ENCODE measurements at regions not wholly inside any gene's neighbourhood (a gene's known extent, or its start where the extent isn't known, plus 50 kb on each side); places are given as distances from the start of the nearest gene placed in this dataset.
"Not testable (repeated sequence)": the region's sequence is repeated elsewhere in the genome, so short reads cannot be mapped to it uniquely, and the experiment has no call there.

- no peaks in the 10 kb centered on the region for H3K27me3 ChIP-seq (ENCODE audit: control insufficient read depth, extremely low read depth, insufficient read depth, low read length)
- H3K4me3 ChIP-seq (ENCODE audit: control insufficient read depth in 2 of 3, extremely low read depth in 1 of 3, insufficient read depth in 2 of 3, low read depth in 1 of 3, low read length in 3 of 3) = no peak overlapping the region
- dilution Hi-C loops (cut with MboI; ENCODE audit: extremely low pct_ligation_motif_present, low sequenced_read_pairs) = no loop called here
- no peaks in the 10 kb centered on the region for H3K9me1 ChIP-seq (ENCODE audit: control insufficient read depth, extremely low read depth, insufficient read depth, low read length)
- H3K27ac ChIP-seq (ENCODE audit: control insufficient read depth, insufficient read depth, low read length) = no peak overlapping the region
- FAIRE-seq (no peak), DNase-seq (ENCODE audit: low read depth, low spot score) (no peak)
- no peaks in the 10 kb centered on the region for H4K20me1 ChIP-seq (ENCODE audit: control insufficient read depth, extremely low read depth, insufficient read depth, low read length)
- no peaks in the 10 kb centered on the region for H3K4me1 ChIP-seq (ENCODE audit: control insufficient read depth, extremely low read depth, insufficient read depth, low read length)
- no peak for TF ChIP-seq EZH2 (IDR thresholded peaks at IDR 0.05; ENCODE audit: low read length)
- no peak for TF ChIP-seq CTCF (optimal IDR thresholded peaks at IDR 0.05 in 1 of 3, IDR thresholded peaks at IDR 0.05 in 1 of 3, conservative IDR thresholded peaks at IDR 0.05 in 1 of 3; ENCODE audit: extremely low read depth in 1 of 3, insufficient read depth in 2 of 3, low read length in 3 of 3)
- no peak overlapping the region for H3K4me2 ChIP-seq (ENCODE audit: control insufficient read depth, extremely low read depth, insufficient read depth, low read depth, low read length)
- H3K9me3 ChIP-seq (ENCODE audit: control insufficient read depth, low read depth, low read length) = no peaks in the 10 kb centered on the region
- H3K79me2 ChIP-seq (ENCODE audit: control insufficient read depth, insufficient read depth, low read length) = no peaks in the 10 kb centered on the region
- H3K9ac ChIP-seq (ENCODE audit: control insufficient read depth, extremely low read depth, insufficient read depth, low read length) = no peak overlapping the region
- no peak overlapping the region for H2AFZ ChIP-seq (ENCODE audit: control insufficient read depth, low read length)
- H3K36me3 ChIP-seq (ENCODE audit: control insufficient read depth in 2 of 2, extremely low read depth in 1 of 2, insufficient read depth in 2 of 2, low read length in 2 of 2) = no peaks in the 10 kb centered on the region
These were observed 234.8 kb upstream of the EDNRA start for GRCh38 chr4:147246096-147246495.

GRCh38 chr4:147246528-147246927 is 234.4 kb upstream of the EDNRA start:
- H4K20me1 ChIP-seq (ENCODE audit: control insufficient read depth, extremely low read depth, insufficient read depth, low read length); H3K27ac ChIP-seq (ENCODE audit: control insufficient read depth, insufficient read depth, low read length); FAIRE-seq; H3K9ac ChIP-seq (ENCODE audit: control insufficient read depth, extremely low read depth, insufficient read depth, low read length); H3K36me3 ChIP-seq (ENCODE audit: control insufficient read depth in 2 of 2, extremely low read depth in 1 of 2, insufficient read depth in 2 of 2, low read length in 2 of 2); H3K4me1 ChIP-seq (ENCODE audit: control insufficient read depth, extremely low read depth, insufficient read depth, low read length); DNase-seq (ENCODE audit: low read depth, low spot score); H2AFZ ChIP-seq (ENCODE audit: control insufficient read depth, low read length); H3K9me3 ChIP-seq (ENCODE audit: control insufficient read depth, low read depth, low read length); dilution Hi-C loops (cut with MboI; ENCODE audit: extremely low pct_ligation_motif_present, low sequenced_read_pairs); H3K4me2 ChIP-seq (ENCODE audit: control insufficient read depth, extremely low read depth, insufficient read depth, low read depth, low read length); H3K79me2 ChIP-seq (ENCODE audit: control insufficient read depth, insufficient read depth, low read length); H3K27me3 ChIP-seq (ENCODE audit: control insufficient read depth, extremely low read depth, insufficient read depth, low read length); H3K9me1 ChIP-seq (ENCODE audit: control insufficient read depth, extremely low read depth, insufficient read depth, low read length); H3K4me3 ChIP-seq (ENCODE audit: control insufficient read depth in 2 of 3, extremely low read depth in 1 of 3, insufficient read depth in 2 of 3, low read depth in 1 of 3, low read length in 3 of 3): not testable (repeated sequence)

DNA sequence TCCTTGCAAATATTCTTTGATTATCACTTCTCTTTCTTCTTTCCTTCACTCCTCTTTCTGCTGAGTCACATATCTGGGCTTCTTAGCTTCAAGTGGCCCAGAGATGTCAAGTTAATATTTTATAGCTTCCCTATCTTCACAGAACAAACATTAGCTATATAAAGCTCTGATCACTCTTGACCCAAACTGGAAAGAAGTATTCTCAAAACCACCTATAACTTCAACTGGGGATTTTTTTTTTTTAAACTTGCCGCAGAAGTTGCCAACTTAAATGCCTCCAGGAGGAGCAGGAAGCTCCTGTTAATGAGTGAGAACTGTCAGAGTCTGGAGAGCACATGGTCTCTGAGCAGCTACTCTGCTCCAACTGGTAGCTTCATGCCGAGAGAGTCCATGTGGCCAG is 233.3 kb upstream of the EDNRA start:
- H3K4me3 ChIP-seq (ENCODE audit: control insufficient read depth in 2 of 3, extremely low read depth in 1 of 3, insufficient read depth in 2 of 3, low read depth in 1 of 3, low read length in 3 of 3) = no peak overlapping the region
- H4K20me1 ChIP-seq (ENCODE audit: control insufficient read depth, extremely low read depth, insufficient read depth, low read length) = no peaks in the 10 kb centered on the region
- H3K79me2 ChIP-seq (ENCODE audit: control insufficient read depth, insufficient read depth, low read length) = no peaks in the 10 kb centered on the region
- H3K9ac ChIP-seq (ENCODE audit: control insufficient read depth, extremely low read depth, insufficient read depth, low read length) = no peak overlapping the region
- H3K9me1 ChIP-seq (ENCODE audit: control insufficient read depth, extremely low read depth, insufficient read depth, low read length) = no peaks in the 10 kb centered on the region
- no peak overlapping the region for H2AFZ ChIP-seq (ENCODE audit: control insufficient read depth, low read length)
- no peak overlapping the region for H3K4me2 ChIP-seq (ENCODE audit: control insufficient read depth, extremely low read depth, insufficient read depth, low read depth, low read length)
- no peaks in the 10 kb centered on the region for H3K36me3 ChIP-seq (ENCODE audit: control insufficient read depth in 2 of 2, extremely low read depth in 1 of 2, insufficient read depth in 2 of 2, low read length in 2 of 2)
- no peaks in the 10 kb centered on the region for H3K4me1 ChIP-seq (ENCODE audit: control insufficient read depth, extremely low read depth, insufficient read depth, low read length)
- dilution Hi-C loops (cut with MboI; ENCODE audit: extremely low pct_ligation_motif_present, low sequenced_read_pairs) = no loop called here
- H3K27me3 ChIP-seq (ENCODE audit: control insufficient read depth, extremely low read depth, insufficient read depth, low read length) = no peaks in the 10 kb centered on the region
- DNase-seq (ENCODE audit: low read depth, low spot score) (no peak), FAIRE-seq (no peak)
- no peak overlapping the region for H3K27ac ChIP-seq (ENCODE audit: control insufficient read depth, insufficient read depth, low read length)
- no peaks in the 10 kb centered on the region for H3K9me3 ChIP-seq (ENCODE audit: control insufficient read depth, low read depth, low read length)
- TF ChIP-seq CTCF (optimal IDR thresholded peaks at IDR 0.05 in 1 of 3, IDR thresholded peaks at IDR 0.05 in 1 of 3, conservative IDR thresholded peaks at IDR 0.05 in 1 of 3; ENCODE audit: extremely low read depth in 1 of 3, insufficient read depth in 2 of 3, low read length in 3 of 3) (no peak), EZH2 (IDR thresholded peaks at IDR 0.05; ENCODE audit: low read length) (no peak)
